C4-2B (cell line): ENCODE measurements at regions not wholly inside any gene's neighbourhood (a gene's known extent, or its start where the extent isn't known, plus 50 kb on each side); places are given as distances from the start of the nearest gene placed in this dataset.

Experiments
- ZFX ChIP-seq: fragments of 450-650 bp; IDR thresholded peaks from 2 replicates; pipeline ENCODE4 v1.6.1; 2017
- TF ChIP-seq, protein P1 (sequence below): fragments of 450-650 bp; conservative IDR thresholded peaks from 2 replicates; pipeline ENCODE4 v1.5.1; 2017; ENCODE audit warnings: mild to moderate bottlenecking

DNA sequence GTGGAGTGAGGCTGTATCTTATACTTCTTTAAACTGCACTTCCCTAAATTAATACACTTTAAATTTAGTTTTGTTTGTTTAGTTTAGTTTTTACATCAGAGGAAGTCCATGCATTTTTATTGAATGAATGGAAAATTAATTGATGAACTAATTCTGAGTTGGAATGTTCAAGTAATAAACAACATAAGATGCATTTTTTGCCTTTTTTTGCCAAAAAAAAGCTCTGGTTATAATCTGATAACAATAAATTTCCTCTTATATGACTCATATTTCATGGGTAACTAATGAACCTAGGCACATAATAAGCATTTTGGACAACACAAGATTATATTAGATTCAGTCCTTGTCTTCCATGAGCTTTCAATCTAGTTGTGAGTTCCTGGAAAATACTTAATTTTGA lies 323.1 kb downstream of the CENPW start:
- TF ChIP-seq, protein P1, sequence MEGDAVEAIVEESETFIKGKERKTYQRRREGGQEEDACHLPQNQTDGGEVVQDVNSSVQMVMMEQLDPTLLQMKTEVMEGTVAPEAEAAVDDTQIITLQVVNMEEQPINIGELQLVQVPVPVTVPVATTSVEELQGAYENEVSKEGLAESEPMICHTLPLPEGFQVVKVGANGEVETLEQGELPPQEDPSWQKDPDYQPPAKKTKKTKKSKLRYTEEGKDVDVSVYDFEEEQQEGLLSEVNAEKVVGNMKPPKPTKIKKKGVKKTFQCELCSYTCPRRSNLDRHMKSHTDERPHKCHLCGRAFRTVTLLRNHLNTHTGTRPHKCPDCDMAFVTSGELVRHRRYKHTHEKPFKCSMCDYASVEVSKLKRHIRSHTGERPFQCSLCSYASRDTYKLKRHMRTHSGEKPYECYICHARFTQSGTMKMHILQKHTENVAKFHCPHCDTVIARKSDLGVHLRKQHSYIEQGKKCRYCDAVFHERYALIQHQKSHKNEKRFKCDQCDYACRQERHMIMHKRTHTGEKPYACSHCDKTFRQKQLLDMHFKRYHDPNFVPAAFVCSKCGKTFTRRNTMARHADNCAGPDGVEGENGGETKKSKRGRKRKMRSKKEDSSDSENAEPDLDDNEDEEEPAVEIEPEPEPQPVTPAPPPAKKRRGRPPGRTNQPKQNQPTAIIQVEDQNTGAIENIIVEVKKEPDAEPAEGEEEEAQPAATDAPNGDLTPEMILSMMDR, result no peak
- TF ChIP-seq ZFX, result no peak
